OCI-M2 (cell line): ENCODE measurements at regions not wholly inside any gene's neighbourhood (a gene's known extent, or its start where the extent isn't known, plus 50 kb on each side); places are given as distances from the start of the nearest gene placed in this dataset.

Experiments used
- DNase-seq: peaks from one replicate; lab custom pipeline; 2025; ENCODE audit not compliant: unreplicated experiment; lab: John Stamatoyannopoulos, UW

- DNase-seq: no peak
These were observed 173.0 kb upstream of the ECI2 start for GRCh38 chr6:4308364-4308763.

GRCh38 chr6:4304927-4305455 lies 169.6 kb upstream of the ECI2 start:
- DNase-seq: no peak

GRCh38 chr6:4303638-4304037 lies 168.3 kb upstream of the ECI2 start:
- DNase-seq: no peak

GRCh38 chr6:4302524-4302923 lies 167.1 kb upstream of the ECI2 start:
- DNase-seq: no peak

- no peak for DNase-seq
These were observed 166.5 kb upstream of the ECI2 start for GRCh38 chr6:4301871-4302270.

GRCh38 chr6:4300917-4301316 lies 165.5 kb upstream of the ECI2 start:
- no peak for DNase-seq

- DNase-seq: no peak
These were observed 164.1 kb upstream of the ECI2 start for GRCh38 chr6:4299476-4299875.

GRCh38 chr6:4297348-4297747 lies 162.0 kb upstream of the ECI2 start:
- DNase-seq: no peak

- no peak for DNase-seq
These were observed 161.2 kb upstream of the ECI2 start for GRCh38 chr6:4296552-4296951.

- DNase-seq: no peak
These were observed 160.4 kb upstream of the ECI2 start for GRCh38 chr6:4295783-4296155.

GRCh38 chr6:4295058-4295782 lies 159.8 kb upstream of the ECI2 start:
- DNase-seq: no peak

GRCh38 chr6:4294636-4295035 lies 159.3 kb upstream of the ECI2 start:
- DNase-seq: no peak

GRCh38 chr6:4291453-4292403 lies 156.4 kb upstream of the ECI2 start:
- no peak for DNase-seq

GRCh38 chr6:4289770-4290320 lies 154.5 kb upstream of the ECI2 start:
- DNase-seq: no peak

- no peak for DNase-seq
These were observed 152.5 kb upstream of the ECI2 start for GRCh38 chr6:4287811-4288244.

- DNase-seq: no peak
These were observed 152.0 kb upstream of the ECI2 start for GRCh38 chr6:4287372-4287771.

- DNase-seq: no peak
These were observed 147.6 kb upstream of the ECI2 start for GRCh38 chr6:4282926-4283325.

- DNase-seq: no peak
These were observed 146.2 kb upstream of the ECI2 start for GRCh38 chr6:4281341-4282293.

GRCh38 chr6:4280707-4281106 lies 145.3 kb upstream of the ECI2 start:
- DNase-seq: no peak

- no peak for DNase-seq
These were observed 144.7 kb upstream of the ECI2 start for GRCh38 chr6:4280031-4280430.
